ENCODE measurements at regions not wholly inside any gene's neighbourhood (a gene's known extent, or its start where the extent isn't known, plus 50 kb on each side); places are given as distances from the start of the nearest gene placed in this dataset.

DNA sequence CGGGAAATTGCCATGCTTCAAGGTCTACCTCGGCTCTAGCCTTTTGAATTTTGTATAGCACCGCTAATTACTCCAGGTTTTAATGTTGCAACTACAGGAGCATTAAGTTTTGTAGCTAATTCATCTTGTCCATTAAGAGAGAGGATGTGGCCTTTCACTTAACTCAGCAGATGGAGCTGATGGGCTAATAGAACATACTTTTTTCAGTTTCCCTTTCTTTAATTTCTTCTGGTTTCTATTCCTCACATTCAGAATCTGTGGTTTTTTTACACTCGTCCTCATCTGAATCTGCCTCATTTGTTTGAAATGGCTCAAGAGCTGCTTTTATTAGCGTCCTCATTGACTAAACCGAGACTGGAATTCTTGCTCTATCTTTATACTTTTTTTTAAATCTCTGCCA, 2085.7 kb upstream of the C9orf72 start:
- no peak for DNase-seq

DNA sequence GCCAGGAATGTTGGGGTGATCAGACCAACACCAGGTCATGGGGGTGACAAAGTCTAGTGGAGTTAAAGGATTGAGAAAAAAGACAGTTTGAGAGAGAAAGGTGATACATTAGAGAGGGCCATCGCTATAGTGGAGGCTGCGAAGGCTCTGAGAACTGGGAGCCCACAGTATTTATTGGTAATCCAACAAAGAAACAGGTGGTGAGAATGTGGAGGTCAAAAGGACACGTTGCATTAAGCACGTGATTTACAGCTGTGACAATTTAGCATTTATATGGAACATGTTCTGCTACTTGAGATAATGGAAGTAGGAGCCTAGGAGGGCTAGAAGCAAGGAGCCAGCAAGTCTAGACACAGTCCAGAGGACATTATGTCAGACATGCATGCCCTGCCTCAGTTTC, 2086.5 kb upstream of the C9orf72 start:
- DNase-seq = no peak

DNA sequence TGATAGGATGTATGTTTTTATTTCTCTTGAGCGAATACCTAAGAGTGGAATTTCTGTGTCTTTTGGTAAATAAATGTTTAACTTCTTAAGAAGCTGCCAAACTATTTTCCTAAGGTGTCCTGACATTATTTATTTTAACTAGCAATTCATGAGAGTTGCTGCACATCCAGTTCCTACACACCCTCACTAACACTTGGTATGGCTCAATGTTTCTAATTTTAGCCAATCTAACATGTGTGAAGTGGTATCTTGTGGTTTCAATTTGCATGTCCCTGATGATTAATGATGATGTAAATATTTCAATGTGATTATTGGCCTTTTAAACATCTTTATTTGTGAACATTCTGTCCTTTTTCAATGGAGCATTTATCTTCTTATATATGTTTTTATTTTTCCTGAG, 2095.5 kb upstream of the C9orf72 start:
- no peak for DNase-seq

DNA sequence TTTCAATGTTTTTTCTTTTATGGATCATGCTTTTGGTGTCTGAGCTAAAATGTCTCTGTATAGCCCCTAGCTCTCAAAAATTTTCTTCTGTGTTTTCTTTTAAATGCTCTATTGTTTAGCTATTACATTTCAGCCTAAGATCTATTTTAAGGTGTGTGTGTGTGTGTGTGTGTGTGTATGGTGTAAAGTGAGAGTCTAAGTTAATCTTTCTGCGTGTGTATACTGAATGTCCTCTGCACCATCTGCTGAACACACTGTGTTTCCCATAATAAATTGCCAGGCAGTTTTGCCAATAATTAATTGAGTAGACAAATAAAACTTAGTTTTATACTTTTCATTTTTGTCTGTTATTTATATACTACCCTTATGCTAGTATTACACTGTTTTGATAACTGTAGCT, 2096.3 kb upstream of the C9orf72 start:
- DNase-seq = no peak

DNA sequence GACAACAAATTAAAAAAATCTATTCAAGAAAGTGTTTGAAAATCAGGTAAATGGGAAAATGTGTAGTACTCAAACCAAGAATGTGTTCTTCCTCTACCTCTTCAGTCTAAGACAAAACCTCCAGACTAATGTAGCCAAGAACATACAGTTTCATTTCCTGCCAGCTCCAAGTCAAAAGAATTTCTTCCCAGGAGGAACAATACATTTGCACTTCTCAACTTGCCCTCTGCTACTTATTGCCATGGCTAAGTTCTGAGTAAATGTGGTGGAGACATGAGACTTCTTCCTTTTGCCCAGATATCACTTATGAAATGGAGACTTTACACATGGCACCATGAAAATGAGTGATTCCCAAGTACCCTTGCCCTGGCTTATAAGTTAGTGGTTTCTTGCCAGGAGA, 2112.2 kb upstream of the C9orf72 start:
- no peak for DNase-seq

DNA sequence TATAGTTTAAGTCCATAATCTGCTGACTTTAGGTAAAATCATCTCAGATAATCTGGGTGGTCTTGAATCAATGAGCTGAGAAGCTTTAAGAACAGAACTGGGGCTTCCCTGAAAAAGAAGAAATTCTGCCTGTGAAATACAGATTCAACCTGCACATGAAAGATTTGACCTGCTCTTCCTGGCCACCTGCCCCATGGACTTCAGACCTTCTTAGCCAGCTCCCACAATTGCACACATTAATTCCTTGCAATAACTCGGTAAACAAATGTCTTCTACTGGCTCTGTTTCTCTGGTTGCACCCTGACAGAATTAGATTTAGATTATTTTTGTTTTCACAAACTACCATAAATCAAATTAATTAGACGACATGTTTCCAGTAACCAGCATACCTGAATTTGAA, 2117.9 kb upstream of the C9orf72 start:
- DNase-seq = no peak

DNA sequence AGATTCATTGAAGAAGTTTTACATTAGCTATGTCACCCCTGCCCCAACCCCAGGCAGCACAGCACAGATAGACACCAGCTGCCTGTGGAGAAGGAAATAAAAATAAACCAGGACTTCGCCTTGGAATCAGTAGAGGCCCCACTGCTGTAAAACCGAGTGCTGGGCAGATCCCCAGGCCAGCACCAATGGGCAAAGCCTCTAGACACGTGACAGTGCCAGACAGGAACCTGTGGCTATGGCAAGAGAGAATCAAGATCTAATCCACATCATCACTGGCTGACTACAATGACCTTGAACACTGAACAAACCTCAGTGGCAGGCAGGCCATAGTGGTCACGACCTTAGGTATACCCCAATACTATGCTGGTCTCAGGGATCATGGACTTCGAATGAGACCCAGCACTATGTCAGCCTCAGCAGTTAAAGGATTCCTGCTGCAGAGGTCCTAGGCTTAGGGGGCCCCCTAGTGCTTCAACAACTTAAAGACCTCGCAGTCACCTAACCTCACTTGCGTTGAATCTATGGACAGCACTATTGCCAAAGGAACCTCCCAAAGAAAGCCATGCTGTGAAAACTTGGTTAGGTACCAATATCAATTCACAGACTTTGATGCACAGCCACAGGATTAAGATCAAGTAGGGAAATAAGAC, 2118.6 kb upstream of the C9orf72 start:
- no peak for DNase-seq

DNA sequence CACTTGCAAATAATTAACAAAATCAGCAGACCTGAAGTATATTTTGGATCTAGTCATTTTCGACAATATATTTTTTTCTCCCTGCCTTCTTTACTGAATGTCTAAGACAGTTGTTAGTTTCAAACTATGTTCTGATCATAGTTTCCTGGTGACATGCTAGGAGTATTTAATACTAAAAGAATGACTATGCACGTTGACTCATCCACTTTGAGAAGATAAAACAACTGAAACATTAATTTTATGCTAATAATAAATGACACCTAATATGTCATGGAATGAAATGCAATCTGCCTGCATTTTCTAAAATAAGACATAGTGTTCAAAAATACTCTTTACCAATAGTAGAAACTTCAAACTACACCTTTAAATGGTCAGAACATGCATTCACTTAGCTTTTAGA, 2123.7 kb upstream of the C9orf72 start:
- no peak for DNase-seq

DNA sequence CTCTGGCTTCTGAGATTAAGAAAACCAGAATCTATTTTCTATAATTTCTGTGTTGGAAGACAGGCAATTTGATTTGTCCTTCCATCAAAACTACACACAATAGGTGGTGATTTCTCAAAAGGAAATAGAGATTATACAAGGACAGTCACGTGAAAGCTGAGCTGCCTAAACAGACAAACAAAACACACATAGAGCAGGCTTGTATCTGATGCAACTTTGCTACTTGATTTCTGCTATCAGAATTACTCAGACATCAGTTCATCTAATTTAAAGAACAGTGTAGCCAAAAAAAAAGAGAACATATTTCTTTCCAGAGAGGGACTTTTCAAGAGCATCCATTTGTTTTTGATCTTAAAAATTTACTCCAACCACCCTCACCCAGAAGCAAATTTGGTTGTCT, 2128.3 kb upstream of the C9orf72 start:
- no peak for DNase-seq

DNA sequence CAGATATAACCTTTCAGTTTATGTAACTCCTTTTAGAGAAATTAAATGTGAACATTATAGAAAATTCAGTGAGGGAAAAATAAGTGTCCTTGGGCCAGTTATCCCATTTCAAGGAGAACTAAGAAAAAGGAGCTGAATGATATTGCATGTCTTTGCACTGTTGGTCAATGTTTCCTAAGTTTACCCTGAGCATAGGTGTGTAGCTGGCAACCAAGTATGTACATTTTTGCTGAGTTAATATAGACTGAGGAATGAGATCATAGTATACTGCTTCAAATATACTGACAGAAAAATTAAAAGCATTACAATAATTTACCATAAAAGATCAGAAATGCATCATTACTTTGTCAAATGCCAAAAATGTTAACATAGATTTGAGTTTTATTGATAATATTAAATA, 2128.7 kb upstream of the C9orf72 start:
- no peak for DNase-seq

DNA sequence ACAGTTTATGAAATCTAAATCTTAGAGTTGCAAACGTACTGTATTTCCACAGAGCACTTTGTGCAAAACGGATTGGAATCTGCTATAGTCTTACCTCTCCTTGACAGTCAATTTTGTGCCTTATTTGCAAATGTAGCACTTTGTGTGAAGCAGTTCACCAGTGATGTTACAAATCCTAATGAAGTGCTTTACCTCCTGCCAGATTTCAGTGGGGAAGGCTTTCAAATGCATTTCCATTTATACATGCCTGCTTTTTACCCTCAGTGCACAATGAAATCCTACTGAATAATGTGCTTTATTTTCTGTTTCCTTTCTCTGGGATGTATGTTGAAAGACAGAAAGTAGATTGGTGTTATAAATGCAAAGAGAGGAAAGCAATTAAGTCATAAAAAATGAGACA, 2141.6 kb upstream of the C9orf72 start:
- DNase-seq = no peak

DNA sequence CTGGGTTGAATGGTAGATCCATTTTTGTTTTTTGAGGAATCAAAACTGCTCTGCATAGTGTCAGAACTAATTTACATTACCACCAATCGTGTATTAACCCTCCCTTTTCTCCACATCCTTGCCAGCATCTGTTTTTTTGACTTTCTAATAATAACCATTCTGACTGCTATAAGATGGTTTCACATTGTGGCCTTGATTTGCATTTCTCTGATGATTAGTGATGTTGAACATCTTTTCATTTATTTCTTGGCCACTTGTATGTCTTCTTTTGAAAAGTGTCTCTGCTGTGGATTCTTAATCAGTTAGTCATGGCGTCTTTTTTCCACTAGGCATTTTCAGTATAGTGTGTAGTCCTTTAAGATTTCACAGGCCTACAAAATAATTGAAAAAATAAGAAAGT, 2144.3 kb upstream of the C9orf72 start:
- no peak for DNase-seq

DNA sequence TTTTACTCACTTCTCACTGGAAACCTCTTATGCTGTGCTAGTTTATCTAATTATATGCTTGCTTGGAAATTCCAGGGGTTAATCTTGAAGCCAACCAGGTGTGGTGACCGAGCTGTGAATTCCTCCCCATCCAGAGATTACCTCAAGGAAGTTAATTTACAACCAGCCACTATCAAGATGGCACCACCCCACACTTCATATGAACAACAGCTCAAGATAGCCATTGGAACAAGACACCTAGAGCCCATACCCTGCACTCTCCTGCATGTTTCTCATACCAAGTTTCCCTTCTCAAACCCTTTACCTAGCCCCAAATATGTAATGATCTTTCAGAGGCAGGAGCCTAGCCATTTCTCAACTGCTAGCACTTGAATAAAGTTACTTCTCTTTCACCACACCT, 2156.9 kb upstream of the C9orf72 start:
- no peak for DNase-seq

DNA sequence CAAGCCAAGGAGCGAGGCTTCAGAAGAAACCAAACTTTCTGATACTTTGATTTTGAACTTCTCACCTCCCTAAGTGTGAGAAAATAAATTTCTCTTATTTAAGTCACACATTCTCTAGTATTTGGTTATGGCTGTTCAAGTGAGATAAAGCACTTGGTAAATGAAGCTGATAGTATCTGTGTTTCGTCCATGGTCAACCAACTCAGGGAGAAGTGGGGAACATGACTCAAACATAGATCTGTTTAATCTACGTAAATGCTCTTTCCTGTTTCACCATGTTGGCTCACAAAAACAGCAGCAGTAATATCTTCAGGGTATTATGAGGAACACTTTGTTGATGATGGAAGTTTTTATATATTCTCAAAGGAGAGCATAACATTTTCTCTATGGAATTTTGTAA, 2167.2 kb upstream of the C9orf72 start:
- no peak for DNase-seq

DNA sequence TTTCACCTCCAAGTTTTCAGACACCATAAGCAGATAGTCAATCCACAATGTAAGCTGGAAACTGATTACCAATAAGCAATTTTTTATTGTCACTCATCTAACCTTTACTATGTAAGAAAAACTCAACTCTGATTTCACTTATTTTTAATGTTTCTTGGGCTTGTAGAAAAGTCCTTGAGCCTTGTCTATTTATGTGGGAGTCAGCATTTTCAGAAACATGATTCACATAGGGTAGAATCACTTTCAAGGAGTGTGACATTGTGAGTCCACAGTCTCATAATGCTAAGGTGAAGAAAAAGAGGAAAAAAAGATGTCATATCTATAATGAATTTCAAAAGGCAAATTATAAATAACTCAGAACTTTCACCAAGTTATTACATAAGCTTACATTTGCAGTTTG, 2167.9 kb upstream of the C9orf72 start:
- no peak for DNase-seq

DNA sequence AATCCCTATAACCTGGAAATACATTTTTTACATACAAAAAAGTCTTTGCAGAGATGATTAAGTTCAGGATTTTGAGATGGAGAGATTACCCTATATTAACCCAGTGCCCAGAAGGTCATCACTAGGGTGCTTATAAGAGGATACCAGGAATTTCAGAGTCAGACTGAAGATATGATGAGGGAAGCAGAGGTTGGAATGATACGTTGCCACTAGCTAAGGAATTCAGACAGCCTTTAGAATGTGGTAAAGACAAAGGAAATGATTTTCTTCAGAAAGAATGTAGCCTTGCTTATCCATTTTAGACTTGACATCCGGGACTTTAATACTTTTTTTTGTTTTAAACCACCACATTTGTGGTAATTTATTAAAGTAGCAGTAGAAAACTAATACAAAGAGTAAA, 2176.8 kb upstream of the C9orf72 start:
- DNase-seq = no peak

DNA sequence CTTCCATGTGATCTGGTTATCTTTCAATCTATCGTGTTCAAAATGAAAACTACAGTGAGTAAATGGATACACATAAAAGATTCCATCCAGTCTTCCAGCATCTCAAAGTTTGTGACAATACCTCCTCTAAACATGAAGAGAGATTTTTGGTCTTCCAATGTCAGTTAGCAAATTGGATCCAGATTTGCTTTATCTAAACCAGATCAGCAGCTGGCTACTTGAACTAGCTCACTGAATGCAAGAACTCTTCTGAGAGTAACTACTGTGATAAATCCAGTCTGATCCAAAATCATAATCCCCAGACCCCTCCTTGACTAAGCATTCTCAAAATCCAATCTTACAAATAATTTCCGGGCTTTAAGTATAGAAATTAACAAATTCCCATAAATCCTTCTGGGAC, 2177.9 kb upstream of the C9orf72 start:
- DNase-seq = no peak

DNA sequence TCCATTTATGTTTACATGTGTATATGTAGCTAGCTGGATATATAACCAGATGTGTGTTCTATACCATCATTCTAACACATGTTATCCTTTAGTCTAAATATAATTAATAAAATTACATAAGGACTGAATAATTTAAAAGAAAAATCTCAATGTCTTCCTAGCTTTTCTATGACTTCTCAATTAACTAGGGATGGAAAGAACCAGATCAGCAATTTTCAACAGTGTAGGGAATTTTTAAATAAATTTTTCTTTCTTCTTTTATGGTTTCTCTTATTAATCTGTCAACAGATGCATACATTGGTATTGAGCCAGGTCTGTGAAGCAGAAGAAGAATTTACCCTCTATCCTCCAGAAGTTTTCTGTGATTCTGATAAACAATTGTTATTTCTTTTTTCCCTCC, 2180.4 kb upstream of the C9orf72 start:
- no peak for DNase-seq

DNA sequence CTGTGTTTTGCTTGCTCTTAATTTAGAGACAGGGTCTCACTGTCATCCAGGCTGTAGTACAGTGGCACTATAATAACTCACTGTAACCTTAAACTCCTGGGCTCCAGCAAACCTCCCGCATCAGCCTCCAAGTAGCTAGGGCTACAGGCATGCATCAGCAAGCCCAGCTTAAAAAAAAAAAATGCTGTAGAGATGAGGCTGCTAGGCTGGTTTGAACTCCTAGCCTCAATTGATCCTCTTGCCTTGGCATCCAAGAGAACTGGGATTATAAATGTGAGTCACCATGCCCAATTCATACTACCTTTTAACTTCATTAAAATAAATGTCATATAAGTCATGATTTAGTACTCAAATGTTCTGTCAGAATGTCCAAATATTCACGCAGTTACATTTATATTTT, 2195.7 kb upstream of the C9orf72 start:
- no peak for DNase-seq

DNA sequence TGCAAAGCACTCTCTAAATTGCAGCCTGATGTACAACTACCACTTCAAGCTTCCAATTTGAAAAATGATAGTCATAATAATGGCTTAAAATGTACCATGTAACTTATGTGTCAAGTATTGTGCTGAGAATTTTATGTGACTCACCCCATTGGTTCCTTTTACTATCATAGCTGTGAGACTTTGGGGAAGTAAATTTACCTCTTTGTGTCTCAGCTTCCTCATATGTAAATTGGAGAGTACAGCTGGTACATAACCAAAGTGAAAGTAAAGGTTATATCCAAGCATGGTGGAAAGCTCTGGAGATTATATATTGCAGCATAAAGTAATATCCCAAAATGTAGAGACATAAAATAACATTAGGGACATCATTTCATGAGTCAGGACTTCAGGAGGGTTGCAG, 2200.4 kb upstream of the C9orf72 start:
- DNase-seq = no peak

DNA sequence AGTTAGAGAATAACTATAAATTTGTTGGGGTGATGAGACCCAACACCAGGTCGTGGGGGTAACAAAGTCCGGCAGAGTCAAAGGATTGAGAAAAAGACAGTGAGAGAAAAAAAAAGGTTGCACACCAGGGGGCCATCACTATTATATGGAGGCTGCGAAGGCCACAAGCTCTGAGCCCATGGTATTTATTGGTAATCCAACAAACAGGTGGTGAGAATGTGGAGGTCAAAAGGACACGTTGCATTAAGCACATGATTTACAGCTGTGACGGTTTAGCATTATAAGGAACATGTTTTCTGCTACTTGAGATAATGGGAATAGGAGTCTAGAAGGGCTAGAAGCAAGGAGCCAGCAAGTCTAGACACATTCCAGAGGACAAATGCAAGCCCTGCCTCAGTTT, 2202.2 kb upstream of the C9orf72 start:
- no peak for DNase-seq

DNA sequence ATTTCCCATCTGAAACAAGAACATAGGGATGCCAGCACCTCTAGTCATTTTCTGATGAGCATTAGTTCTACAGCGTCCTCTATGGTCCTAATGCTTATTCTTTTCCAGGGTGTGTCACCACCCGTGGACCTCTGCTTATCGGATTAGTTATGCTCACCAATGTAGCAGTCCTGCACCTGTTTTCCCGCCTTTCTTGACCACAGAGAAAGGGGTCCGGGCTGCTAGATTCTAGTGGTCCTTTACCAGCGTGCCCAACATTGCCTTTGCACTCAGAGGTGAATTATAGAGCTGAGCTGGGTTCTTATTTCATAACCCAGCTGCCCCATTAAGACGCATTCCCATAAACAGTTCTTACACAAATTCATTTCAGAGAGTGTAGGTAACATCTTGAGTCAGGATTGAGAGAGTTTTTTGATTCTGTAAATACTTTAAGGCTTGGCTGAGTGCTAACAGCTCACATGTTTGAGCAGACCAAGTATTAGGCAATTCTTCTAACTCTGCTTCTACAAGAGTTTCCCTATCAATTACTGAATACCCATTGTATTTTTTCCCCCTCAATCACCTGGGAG, 2205.1 kb upstream of the C9orf72 start:
- DNase-seq = no peak

DNA sequence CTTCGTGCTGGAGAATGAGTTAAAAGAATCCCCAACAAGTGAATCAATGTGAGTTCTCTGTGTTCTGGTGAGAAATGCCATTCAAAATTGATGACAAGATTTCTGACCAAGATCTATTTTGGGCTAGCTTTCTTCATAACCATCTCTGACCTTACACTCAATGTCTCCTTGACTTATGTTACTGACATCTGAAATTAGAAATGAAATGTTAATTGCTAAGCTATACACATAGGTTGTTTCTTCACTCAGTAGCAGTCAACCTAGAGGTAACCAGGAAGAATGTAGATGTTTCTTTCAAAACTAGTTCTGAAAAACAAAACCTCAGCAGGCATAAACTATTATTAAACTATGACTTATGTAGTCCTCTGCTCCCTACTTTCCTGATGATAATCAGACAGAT, 2220.7 kb upstream of the C9orf72 start:
- DNase-seq = no peak

DNA sequence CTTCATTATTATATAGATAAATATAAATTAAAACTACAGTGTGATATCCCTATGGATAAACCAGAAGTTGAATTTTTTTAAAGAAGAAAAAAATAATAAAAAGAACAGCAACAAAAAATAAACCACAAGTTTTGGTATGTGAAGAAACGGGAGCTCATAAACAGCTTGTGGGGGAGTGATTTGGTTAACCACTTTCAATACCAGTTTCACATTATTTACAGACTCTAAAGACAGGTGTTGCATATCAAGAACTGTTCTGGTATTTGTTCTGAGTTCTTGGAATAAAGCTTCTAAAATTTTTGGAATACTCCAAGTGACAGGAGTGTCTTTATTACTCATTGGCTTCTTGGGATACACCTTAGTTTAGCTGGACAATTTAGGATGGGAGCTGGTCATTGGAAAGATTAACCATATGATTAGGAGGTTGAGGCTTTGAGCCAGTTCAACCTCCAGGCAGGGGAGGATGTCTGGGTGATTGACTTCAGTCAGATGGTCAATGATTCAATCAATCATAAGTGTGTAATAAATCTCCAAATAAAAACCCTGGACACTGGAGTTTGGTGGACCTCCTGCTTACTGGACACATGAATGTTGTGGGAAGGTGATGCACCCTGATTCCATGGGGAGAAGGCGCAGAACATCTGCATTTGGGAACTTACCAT, 2223.1 kb upstream of the C9orf72 start:
- DNase-seq = no peak

DNA sequence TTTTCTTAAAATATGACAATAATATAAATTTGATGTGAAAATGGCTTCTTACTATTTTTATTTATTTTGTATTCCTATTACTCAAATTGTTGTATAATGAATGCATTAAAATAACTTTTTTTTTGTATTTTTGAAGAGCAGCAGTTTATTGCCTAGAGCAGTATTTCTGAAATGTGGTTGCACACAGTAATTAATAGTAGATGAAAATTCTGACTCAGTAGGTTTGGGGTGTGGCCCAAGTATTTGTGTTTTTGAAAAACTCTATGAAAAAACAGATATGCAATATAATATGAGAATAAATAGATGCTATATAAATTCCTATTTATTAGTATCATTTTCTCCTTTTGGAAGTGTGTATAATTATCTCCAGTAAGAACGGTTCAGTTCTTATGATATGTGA, 2225.3 kb upstream of the C9orf72 start:
- no peak for DNase-seq
